ENCODE measurements at regions not wholly inside any gene's neighbourhood (a gene's known extent, or its start where the extent isn't known, plus 50 kb on each side); places are given as distances from the start of the nearest gene placed in this dataset.

GRCh38 chr13:76012091-76012721, 376.1 kb downstream of the LMO7 start:
- DNase-seq (ENCODE audit: low read depth), result no peak
- no peak for TF ChIP-seq CTCF (IDR thresholded peaks at IDR 0.05; ENCODE audit: insufficient read depth, low read depth, low read length, missing control alignments)
- no peak overlapping the region for H3K4me3 ChIP-seq (ENCODE audit: low read depth, low read length)

- no peak for DNase-seq (ENCODE audit: low read depth)
- no peak overlapping the region for H3K4me3 ChIP-seq (ENCODE audit: low read depth, low read length)
- TF ChIP-seq CTCF (IDR thresholded peaks at IDR 0.05; ENCODE audit: insufficient read depth, low read depth, low read length, missing control alignments), result no peak
These were observed 373.2 kb downstream of the LMO7 start for GRCh38 chr13:76009267-76009890.

GRCh38 chr13:76004416-76004815, 368.3 kb downstream of the LMO7 start:
- DNase-seq (ENCODE audit: low read depth), result no peak
- TF ChIP-seq CTCF (IDR thresholded peaks at IDR 0.05; ENCODE audit: insufficient read depth, low read depth, low read length, missing control alignments), result no peak
- no peak overlapping the region for H3K4me3 ChIP-seq (ENCODE audit: low read depth, low read length)

- no peak for DNase-seq (ENCODE audit: low read depth)
- H3K4me3 ChIP-seq (ENCODE audit: low read depth, low read length), result no peak overlapping the region
- no peak for TF ChIP-seq CTCF (IDR thresholded peaks at IDR 0.05; ENCODE audit: insufficient read depth, low read depth, low read length, missing control alignments)
These were observed 364.0 kb downstream of the LMO7 start for GRCh38 chr13:76000131-76000530.

- DNase-seq (ENCODE audit: low read depth), result no peak
- H3K4me3 ChIP-seq (ENCODE audit: low read depth, low read length), result no peak overlapping the region
- no peak for TF ChIP-seq CTCF (IDR thresholded peaks at IDR 0.05; ENCODE audit: insufficient read depth, low read depth, low read length, missing control alignments)
These were observed 360.5 kb downstream of the LMO7 start for GRCh38 chr13:75996582-75996981.

GRCh38 chr13:75995966-75996365, 359.8 kb downstream of the LMO7 start:
- no peak for TF ChIP-seq CTCF (IDR thresholded peaks at IDR 0.05; ENCODE audit: insufficient read depth, low read depth, low read length, missing control alignments)
- DNase-seq (ENCODE audit: low read depth), result no peak
- no peak overlapping the region for H3K4me3 ChIP-seq (ENCODE audit: low read depth, low read length)

- no peak for DNase-seq (ENCODE audit: low read depth)
- no peak overlapping the region for H3K4me3 ChIP-seq (ENCODE audit: low read depth, low read length)
- no peak for TF ChIP-seq CTCF (IDR thresholded peaks at IDR 0.05; ENCODE audit: insufficient read depth, low read depth, low read length, missing control alignments)
These were observed 357.7 kb downstream of the LMO7 start for GRCh38 chr13:75993823-75994222.

Data from GM12865 (cell line).